ENCODE measurements at regions not wholly inside any gene's neighbourhood (a gene's known extent, or its start where the extent isn't known, plus 50 kb on each side); places are given as distances from the start of the nearest gene placed in this dataset.

- TF ChIP-seq RARB (CRISPR knock-in tag; IDR thresholded peaks at IDR 0.05) (no peak), ZNF70 (CRISPR knock-in tag; IDR thresholded peaks at IDR 0.05) (no peak), ARNTL (CRISPR knock-in tag; IDR thresholded peaks at IDR 0.05; ENCODE audit: borderline replicate concordance, low read depth) (no peak), ZC3H10 (CRISPR knock-in tag; IDR thresholded peaks at IDR 0.05) (no peak), PATZ1 (CRISPR knock-in tag; IDR thresholded peaks at IDR 0.05; ENCODE audit: borderline replicate concordance) (no peak), ZFP3 (CRISPR knock-in tag; IDR thresholded peaks at IDR 0.05) (no peak), TCF4 (CRISPR knock-in tag; IDR thresholded peaks at IDR 0.05; ENCODE audit: borderline replicate concordance) (no peak), PPARA (CRISPR knock-in tag; IDR thresholded peaks at IDR 0.05; ENCODE audit: borderline replicate concordance) (no peak), TOX (CRISPR knock-in tag; IDR thresholded peaks at IDR 0.05; ENCODE audit: borderline replicate concordance) (no peak)
These were observed 192.5 kb upstream of the ECI2 start for GRCh38 chr6:4327841-4328240.

Data from SK-N-SH treated with all-trans-retinoic acid at 6 μM for 48 hours (cell line).